GM23248 (cell line): ENCODE measurements at regions not wholly inside any gene's neighbourhood (a gene's known extent, or its start where the extent isn't known, plus 50 kb on each side); places are given as distances from the start of the nearest gene placed in this dataset.

Experiments used
- EZH2 ChIP-seq: fragments of 200-600 bp; sonication (generic); IDR thresholded peaks from 2 replicates; pipeline ENCODE4 v1.6.1; 2018; ENCODE audit warnings: antibody characterized with exemption, mild to moderate bottlenecking; ENCODE audit not compliant: insufficient read depth, poor library complexity, severe bottlenecking
- EZH2phosphoT487 ChIP-seq: fragments of 200-600 bp; sonication (generic); IDR thresholded peaks from 2 replicates; pipeline ENCODE4 v1.6.1; 2018; ENCODE audit warnings: antibody characterized with exemption, moderate library complexity, mild to moderate bottlenecking, low read depth; ENCODE audit not compliant: insufficient read depth

DNA sequence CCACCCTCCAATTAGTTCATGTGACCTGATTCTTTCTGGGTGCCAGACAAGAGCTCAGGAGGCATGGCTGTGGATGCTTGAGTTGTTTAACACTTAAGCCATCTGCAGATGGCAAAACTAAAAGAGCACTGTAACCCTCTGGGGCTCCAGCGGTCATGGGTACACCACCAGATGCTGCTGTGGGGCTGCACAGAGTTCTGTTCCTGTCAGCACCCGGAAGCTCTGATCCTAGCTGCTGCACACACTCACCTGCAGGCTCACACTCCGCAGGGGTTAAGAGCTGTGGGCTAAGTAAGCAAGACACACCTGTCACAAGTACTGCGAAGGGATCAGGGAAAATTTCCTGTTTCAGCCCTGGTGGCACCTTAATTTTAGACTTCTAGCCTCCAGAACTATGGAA lies 307.8 kb downstream of the C11orf87 start:
- TF ChIP-seq EZH2 (no peak), EZH2phosphoT487 (no peak)
